A673 (cell line): ENCODE measurements at regions not wholly inside any gene's neighbourhood (a gene's known extent, or its start where the extent isn't known, plus 50 kb on each side); places are given as distances from the start of the nearest gene placed in this dataset.

Source experiments
- CTCF ChIP-seq: fragments of 300-800, 200-600 bp; sonication (generic); conservative IDR thresholded peaks from 2 replicates; pipeline ENCODE4 v1.5.1; 2017; ENCODE audit warnings: low read depth, mild to moderate bottlenecking, antibody characterized with exemption, low read length, moderate library complexity, mixed read lengths
- EZH2 ChIP-seq: fragments of 200-600 bp; sonication (generic); IDR thresholded peaks from 2 replicates; pipeline ENCODE4 v1.6.1; 2017; ENCODE audit warnings: borderline replicate concordance, low read depth, mild to moderate bottlenecking, mixed read lengths, antibody characterized with exemption, low read length; ENCODE audit not compliant: poor library complexity, severe bottlenecking

- TF ChIP-seq CTCF (no peak), EZH2 (no peak)
These were observed 526.9 kb downstream of the MATN1 start for GRCh38 chr1:30196457-30196856.
